HL-60 (cell line): ENCODE measurements at regions not wholly inside any gene's neighbourhood (a gene's known extent, or its start where the extent isn't known, plus 50 kb on each side); places are given as distances from the start of the nearest gene placed in this dataset.

Source experiments
- DNase-seq, 2 experiments: peaks; one replicate each; pipeline ENCODE4 v3.0.0-alpha.2; 2010 to 2020; ENCODE audit warnings: low read depth in 1 of 2, low spot score in 1 of 2
- H3K27ac ChIP-seq: fragments of 250-450 bp; sonication (Bioruptor Pico); replicated peaks from 2 replicates; pipeline ENCODE4 v1.5.1; 2020; ENCODE audit warnings: mild to moderate bottlenecking, moderate library complexity
- H3K27me3 ChIP-seq: fragments of 250-450 bp; sonication (Bioruptor Pico); 2 replicates; pipeline ENCODE4 v1.5.1; 2021; ENCODE audit warnings: mild to moderate bottlenecking, moderate library complexity; ENCODE audit not compliant: insufficient read depth, poor library complexity, severe bottlenecking
- H3K4me3 ChIP-seq: replicated peaks from 2 replicates; pipeline ENCODE4 v1.5.1; 2011; ENCODE audit warnings: mild to moderate bottlenecking, control low read depth, low read length; ENCODE audit not compliant: insufficient read depth
- GABPA ChIP-seq: IDR thresholded peaks from 2 replicates; pipeline ENCODE4 v1.6.1; 2012; ENCODE audit warnings: low read depth
- POLR2AphosphoS5 ChIP-seq: IDR thresholded peaks from 2 replicates; pipeline ENCODE4 v1.6.1; 2012; ENCODE audit warnings: low read depth
- SPI1 ChIP-seq: IDR thresholded peaks from 2 replicates; pipeline ENCODE4 v1.6.1; 2012; ENCODE audit warnings: low read depth, mild to moderate bottlenecking, borderline replicate concordance
- TF ChIP-seq, protein P1 (sequence below): IDR thresholded peaks from one replicate; pipeline ENCODE4 v1.5.1; 2011; ENCODE audit warnings: low read length, control low read depth, inconsistent platforms; ENCODE audit not compliant: insufficient read depth
- TF ChIP-seq, protein P2 (sequence below): IDR thresholded peaks from 2 replicates; pipeline ENCODE4 v1.6.1; 2012; ENCODE audit warnings: low read depth; ENCODE audit not compliant: insufficient replicate concordance

DNA sequence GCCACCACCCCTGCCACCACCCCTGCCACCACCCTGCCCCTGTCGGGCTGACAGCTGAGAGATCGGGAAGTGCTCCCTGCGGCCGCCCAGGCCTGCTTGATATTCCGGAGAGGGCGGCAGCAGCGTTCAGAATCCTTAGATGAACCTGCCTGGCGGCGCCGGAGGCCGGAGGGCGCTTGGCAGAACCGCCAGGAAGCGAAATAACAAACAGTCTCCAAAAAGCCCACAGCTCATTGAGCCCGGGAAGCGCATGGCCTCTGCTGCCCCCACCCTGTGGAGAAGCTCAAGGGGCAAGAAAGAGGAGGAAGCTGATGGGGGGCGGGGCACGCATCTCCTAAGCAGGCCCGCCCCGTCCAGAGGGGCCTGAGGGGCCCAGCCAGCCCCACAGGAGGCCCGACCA is 92.2 kb upstream of the MBOAT2 start:
- H3K27me3 ChIP-seq: no peaks in the 10 kb centered on the region

DNA sequence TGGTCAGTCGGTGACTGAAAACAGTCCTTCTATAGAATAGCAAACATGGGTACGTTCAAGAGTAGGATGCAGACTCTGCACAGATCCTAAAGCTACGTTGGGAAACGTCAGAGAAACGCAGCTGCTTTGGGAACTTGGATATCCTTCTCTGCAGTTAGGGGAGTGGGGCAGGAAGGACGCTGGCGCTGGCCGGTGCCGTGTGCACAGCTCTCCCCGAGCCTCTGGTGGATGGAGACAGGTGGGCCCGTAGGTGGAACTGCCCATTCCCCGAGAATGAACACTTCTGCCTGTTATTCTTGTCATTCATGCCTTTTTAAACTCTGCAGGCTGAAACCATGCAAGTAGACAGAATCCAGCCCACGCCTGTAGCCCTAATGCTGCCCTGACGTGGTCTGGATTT is 91.7 kb upstream of the MBOAT2 start:
- no peak for DNase-seq
- no peak overlapping the region for H3K4me3 ChIP-seq
- H3K27ac ChIP-seq: no peak overlapping the region
- TF ChIP-seq POLR2AphosphoS5 (no peak), SPI1 (no peak), GABPA (no peak)
- TF ChIP-seq, protein P1, sequence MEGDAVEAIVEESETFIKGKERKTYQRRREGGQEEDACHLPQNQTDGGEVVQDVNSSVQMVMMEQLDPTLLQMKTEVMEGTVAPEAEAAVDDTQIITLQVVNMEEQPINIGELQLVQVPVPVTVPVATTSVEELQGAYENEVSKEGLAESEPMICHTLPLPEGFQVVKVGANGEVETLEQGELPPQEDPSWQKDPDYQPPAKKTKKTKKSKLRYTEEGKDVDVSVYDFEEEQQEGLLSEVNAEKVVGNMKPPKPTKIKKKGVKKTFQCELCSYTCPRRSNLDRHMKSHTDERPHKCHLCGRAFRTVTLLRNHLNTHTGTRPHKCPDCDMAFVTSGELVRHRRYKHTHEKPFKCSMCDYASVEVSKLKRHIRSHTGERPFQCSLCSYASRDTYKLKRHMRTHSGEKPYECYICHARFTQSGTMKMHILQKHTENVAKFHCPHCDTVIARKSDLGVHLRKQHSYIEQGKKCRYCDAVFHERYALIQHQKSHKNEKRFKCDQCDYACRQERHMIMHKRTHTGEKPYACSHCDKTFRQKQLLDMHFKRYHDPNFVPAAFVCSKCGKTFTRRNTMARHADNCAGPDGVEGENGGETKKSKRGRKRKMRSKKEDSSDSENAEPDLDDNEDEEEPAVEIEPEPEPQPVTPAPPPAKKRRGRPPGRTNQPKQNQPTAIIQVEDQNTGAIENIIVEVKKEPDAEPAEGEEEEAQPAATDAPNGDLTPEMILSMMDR: no peak
- TF ChIP-seq, protein P2, sequence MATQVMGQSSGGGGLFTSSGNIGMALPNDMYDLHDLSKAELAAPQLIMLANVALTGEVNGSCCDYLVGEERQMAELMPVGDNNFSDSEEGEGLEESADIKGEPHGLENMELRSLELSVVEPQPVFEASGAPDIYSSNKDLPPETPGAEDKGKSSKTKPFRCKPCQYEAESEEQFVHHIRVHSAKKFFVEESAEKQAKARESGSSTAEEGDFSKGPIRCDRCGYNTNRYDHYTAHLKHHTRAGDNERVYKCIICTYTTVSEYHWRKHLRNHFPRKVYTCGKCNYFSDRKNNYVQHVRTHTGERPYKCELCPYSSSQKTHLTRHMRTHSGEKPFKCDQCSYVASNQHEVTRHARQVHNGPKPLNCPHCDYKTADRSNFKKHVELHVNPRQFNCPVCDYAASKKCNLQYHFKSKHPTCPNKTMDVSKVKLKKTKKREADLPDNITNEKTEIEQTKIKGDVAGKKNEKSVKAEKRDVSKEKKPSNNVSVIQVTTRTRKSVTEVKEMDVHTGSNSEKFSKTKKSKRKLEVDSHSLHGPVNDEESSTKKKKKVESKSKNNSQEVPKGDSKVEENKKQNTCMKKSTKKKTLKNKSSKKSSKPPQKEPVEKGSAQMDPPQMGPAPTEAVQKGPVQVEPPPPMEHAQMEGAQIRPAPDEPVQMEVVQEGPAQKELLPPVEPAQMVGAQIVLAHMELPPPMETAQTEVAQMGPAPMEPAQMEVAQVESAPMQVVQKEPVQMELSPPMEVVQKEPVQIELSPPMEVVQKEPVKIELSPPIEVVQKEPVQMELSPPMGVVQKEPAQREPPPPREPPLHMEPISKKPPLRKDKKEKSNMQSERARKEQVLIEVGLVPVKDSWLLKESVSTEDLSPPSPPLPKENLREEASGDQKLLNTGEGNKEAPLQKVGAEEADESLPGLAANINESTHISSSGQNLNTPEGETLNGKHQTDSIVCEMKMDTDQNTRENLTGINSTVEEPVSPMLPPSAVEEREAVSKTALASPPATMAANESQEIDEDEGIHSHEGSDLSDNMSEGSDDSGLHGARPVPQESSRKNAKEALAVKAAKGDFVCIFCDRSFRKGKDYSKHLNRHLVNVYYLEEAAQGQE: no peak
- H3K27me3 ChIP-seq: no peaks in the 10 kb centered on the region

More for the DNA sequence above, 92.2 kb upstream of the MBOAT2 start:
- TF ChIP-seq SPI1 (no peak), POLR2AphosphoS5 (no peak), GABPA (no peak)
- TF ChIP-seq, protein P2: no peak
- TF ChIP-seq, protein P1: no peak
- DNase-seq: no peak
- no peak overlapping the region for H3K4me3 ChIP-seq
- no peak overlapping the region for H3K27ac ChIP-seq

DNA sequence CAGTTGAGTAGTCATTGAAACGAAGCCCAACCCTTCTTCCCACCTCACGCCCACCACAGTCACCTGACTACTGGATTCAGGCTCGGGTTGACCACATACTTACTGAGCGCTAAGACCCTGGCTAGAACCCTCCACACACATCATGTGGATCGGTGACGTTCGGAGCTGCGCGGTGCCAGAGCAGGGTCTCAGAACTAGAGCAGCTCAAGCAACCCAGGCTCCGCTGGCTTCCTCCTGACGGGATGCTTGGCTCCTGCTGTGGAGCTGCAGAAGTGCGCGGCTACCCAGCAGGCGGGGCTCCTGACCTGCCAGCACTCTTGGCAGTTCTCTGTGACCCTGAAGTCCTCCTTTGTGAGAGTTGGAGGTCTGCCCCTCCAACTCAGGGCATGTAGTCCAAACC is 90.6 kb upstream of the MBOAT2 start:
- no peak overlapping the region for H3K4me3 ChIP-seq
- no peak for DNase-seq
- TF ChIP-seq, protein P2: no peak
- no peak for TF ChIP-seq POLR2AphosphoS5
- no peak for TF ChIP-seq GABPA
- TF ChIP-seq SPI1: no peak
- TF ChIP-seq, protein P1: no peak
- H3K27ac ChIP-seq: no peak overlapping the region
- no peaks in the 10 kb centered on the region for H3K27me3 ChIP-seq
